K562 (cell line): ENCODE measurements at regions not wholly inside any gene's neighbourhood (a gene's known extent, or its start where the extent isn't known, plus 50 kb on each side); places are given as distances from the start of the nearest gene placed in this dataset.

Source experiments
- CEBPB ChIP-seq: fragments of 450-650 bp; IDR thresholded peaks from 2 replicates; pipeline ENCODE4 v1.6.1; 2016; ENCODE audit warnings: missing genetic modification characterization, missing compliant biosample characterization
- EGR1 ChIP-seq: fragments of 450-650 bp; conservative IDR thresholded peaks from 2 replicates; pipeline ENCODE4 v1.6.1; 2017; ENCODE audit warnings: mild to moderate bottlenecking
- GABPA ChIP-seq: fragments of 200-800 bp; sonication (Bioruptor generic); conservative IDR thresholded peaks from 2 replicates; pipeline ENCODE4 v1.6.1; 2016; ENCODE audit warnings: low read depth, missing genetic modification characterization, missing compliant biosample characterization
- HDAC2 ChIP-seq: fragments of 450-650 bp; IDR thresholded peaks from 2 replicates; pipeline ENCODE4 v1.6.1; 2016; ENCODE audit warnings: mild to moderate bottlenecking
- HSF4 ChIP-seq: fragments of 250-450 bp; sonication (Bioruptor Pico); IDR thresholded peaks from 2 replicates; pipeline ENCODE4 v2.1.2; 2022; ENCODE audit warnings: mild to moderate bottlenecking, moderate library complexity, borderline replicate concordance
- MEF2A ChIP-seq: IDR thresholded peaks from 2 replicates; pipeline ENCODE4 v1.6.1; 2011; ENCODE audit warnings: low read depth, mild to moderate bottlenecking, low read length, moderate library complexity; ENCODE audit not compliant: control insufficient read depth
- POLR2A ChIP-seq: fragments of 450-650 bp; conservative IDR thresholded peaks from 2 replicates; pipeline ENCODE4 v1.6.1; 2016
- POLR2AphosphoS5 ChIP-seq: IDR thresholded peaks from 2 replicates; pipeline ENCODE4 v1.6.1; 2011; ENCODE audit warnings: mild to moderate bottlenecking, low read depth, low read length, moderate library complexity; ENCODE audit not compliant: control insufficient read depth, insufficient read depth
- TCF7L2 ChIP-seq: fragments of 150-350 bp; IDR thresholded peaks from 2 replicates; pipeline ENCODE4 v1.6.1; 2016; ENCODE audit warnings: low read depth, mild to moderate bottlenecking, low read length, moderate library complexity
- ZKSCAN1 ChIP-seq: fragments of 150-350 bp; IDR thresholded peaks from 2 replicates; pipeline ENCODE4 v1.6.1; 2016; ENCODE audit warnings: low read depth, low read length
- ZNF274 ChIP-seq: IDR thresholded peaks from 2 replicates; pipeline ENCODE4 v1.6.1; 2011; ENCODE audit warnings: low read depth, mild to moderate bottlenecking, low read length, moderate library complexity, borderline replicate concordance
- ZNF354B ChIP-seq: fragments of 250-450 bp; sonication (Bioruptor Pico); IDR thresholded peaks from 2 replicates; pipeline ENCODE4 v1.4.0; 2020
- TF ChIP-seq, protein P1 (sequence below), 3 experiments: IDR thresholded peaks in 2 of 3; conservative IDR thresholded peaks in 1 of 3; 2 replicates each; pipeline ENCODE4 v1.5.1; 2011 to 2012; ENCODE audit warnings: low read length in 3 of 3, mild to moderate bottlenecking in 3 of 3, control low read depth in 2 of 3, improper control_type of control experiment in 1 of 3, inconsistent platforms in 1 of 3, low read depth in 1 of 3, mixed read lengths in 1 of 3, moderate library complexity in 1 of 3; ENCODE audit not compliant: insufficient read depth in 2 of 3

DNA sequence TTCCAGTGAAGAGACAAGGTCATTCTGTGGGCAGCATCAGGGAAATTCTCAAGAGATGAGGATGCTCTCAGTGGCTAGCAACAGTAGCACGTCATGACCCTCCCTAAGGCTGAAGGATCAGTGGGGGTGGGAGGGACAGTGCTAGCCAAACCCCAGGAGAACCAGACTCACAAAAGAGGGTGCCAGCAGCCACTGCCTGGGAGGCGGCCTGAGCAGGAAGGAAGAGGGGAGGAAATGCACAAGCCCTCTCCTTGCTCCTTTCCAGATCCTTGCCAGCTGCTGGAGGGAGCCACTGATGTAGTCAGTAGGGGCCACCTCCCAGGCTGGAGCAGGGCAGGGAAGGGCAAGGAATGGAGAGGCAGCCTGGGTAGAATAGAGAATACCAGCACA lies 302.7 kb downstream of the RPS24 start:
- TF ChIP-seq MEF2A (no peak), ZKSCAN1 (no peak), TCF7L2 (no peak), HDAC2 (no peak), ZNF354B (CRISPR knock-in tag) (no peak), EGR1 (no peak), HSF4 (CRISPR knock-in tag) (no peak), POLR2A (no peak), ZNF274 (no peak), CEBPB (tag) (no peak), POLR2AphosphoS5 (no peak), GABPA (no peak)
- TF ChIP-seq, protein P1, sequence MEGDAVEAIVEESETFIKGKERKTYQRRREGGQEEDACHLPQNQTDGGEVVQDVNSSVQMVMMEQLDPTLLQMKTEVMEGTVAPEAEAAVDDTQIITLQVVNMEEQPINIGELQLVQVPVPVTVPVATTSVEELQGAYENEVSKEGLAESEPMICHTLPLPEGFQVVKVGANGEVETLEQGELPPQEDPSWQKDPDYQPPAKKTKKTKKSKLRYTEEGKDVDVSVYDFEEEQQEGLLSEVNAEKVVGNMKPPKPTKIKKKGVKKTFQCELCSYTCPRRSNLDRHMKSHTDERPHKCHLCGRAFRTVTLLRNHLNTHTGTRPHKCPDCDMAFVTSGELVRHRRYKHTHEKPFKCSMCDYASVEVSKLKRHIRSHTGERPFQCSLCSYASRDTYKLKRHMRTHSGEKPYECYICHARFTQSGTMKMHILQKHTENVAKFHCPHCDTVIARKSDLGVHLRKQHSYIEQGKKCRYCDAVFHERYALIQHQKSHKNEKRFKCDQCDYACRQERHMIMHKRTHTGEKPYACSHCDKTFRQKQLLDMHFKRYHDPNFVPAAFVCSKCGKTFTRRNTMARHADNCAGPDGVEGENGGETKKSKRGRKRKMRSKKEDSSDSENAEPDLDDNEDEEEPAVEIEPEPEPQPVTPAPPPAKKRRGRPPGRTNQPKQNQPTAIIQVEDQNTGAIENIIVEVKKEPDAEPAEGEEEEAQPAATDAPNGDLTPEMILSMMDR (IDR thresholded peaks at IDR 0.05 in 2 of 3, conservative IDR thresholded peaks at IDR 0.05 in 1 of 3; ENCODE audit: insufficient read depth in 2 of 3, low read depth in 1 of 3, low read length in 3 of 3) = no peak
